ENCODE measurements at regions not wholly inside any gene's neighbourhood (a gene's known extent, or its start where the extent isn't known, plus 50 kb on each side); places are given as distances from the start of the nearest gene placed in this dataset.

GRCh38 chr3:74766405-74766804 lies 151.9 kb upstream of the CNTN3 start:
- Histone ChIP-seq H3F3A (ENCODE audit: insufficient read depth, low read length) (no peaks in the 10 kb centered on the region), H3K9me2 (ENCODE audit: low read depth, low read length) (no peaks in the 10 kb centered on the region), H3K9me3 (ENCODE audit: low read length) (no peaks in the 10 kb centered on the region), H3K27me3 (ENCODE audit: insufficient read depth, low read length) (no peaks in the 10 kb centered on the region), H3K4me1 (ENCODE audit: insufficient read depth, low read length, severe bottlenecking) (no peaks in the 10 kb centered on the region), H3K79me2 (ENCODE audit: insufficient read depth, low read length) (no peaks in the 10 kb centered on the region), H3K36me3 (ENCODE audit: insufficient read depth, low read length) (no peaks in the 10 kb centered on the region), H3K27ac (ENCODE audit: low read depth, low read length, poor library complexity, severe bottlenecking) (no peak overlapping the region), H3K9ac (ENCODE audit: low read length) (no peak overlapping the region), H2AFZ (ENCODE audit: low read length) (no peak overlapping the region), H4K20me1 (ENCODE audit: insufficient read depth, low read length) (no peaks in the 10 kb centered on the region), H3K4me2 (ENCODE audit: low read length) (no peak overlapping the region), H3K4me3 (ENCODE audit: low read depth, low read length, poor library complexity, severe bottlenecking) (no peak overlapping the region)
- TF ChIP-seq EZH2 (IDR thresholded peaks at IDR 0.05; ENCODE audit: borderline replicate concordance, low read length): no peak
- TF ChIP-seq CTCF (IDR thresholded peaks at IDR 0.05; ENCODE audit: low read length): no peak

- no peak overlapping the region for H2AFZ ChIP-seq (ENCODE audit: low read length)
- H3K27ac ChIP-seq (ENCODE audit: low read depth, low read length, poor library complexity, severe bottlenecking): no peak overlapping the region
- TF ChIP-seq CTCF (IDR thresholded peaks at IDR 0.05; ENCODE audit: low read length) (no peak), EZH2 (IDR thresholded peaks at IDR 0.05; ENCODE audit: borderline replicate concordance, low read length) (no peak)
- no peaks in the 10 kb centered on the region for H4K20me1 ChIP-seq (ENCODE audit: insufficient read depth, low read length)
- no peaks in the 10 kb centered on the region for H3K9me2 ChIP-seq (ENCODE audit: low read depth, low read length)
- H3K4me3 ChIP-seq (ENCODE audit: low read depth, low read length, poor library complexity, severe bottlenecking): no peak overlapping the region
- no peaks in the 10 kb centered on the region for H3K4me1 ChIP-seq (ENCODE audit: insufficient read depth, low read length, severe bottlenecking)
- no peaks in the 10 kb centered on the region for H3K9me3 ChIP-seq (ENCODE audit: low read length)
- H3K36me3 ChIP-seq (ENCODE audit: insufficient read depth, low read length): no peaks in the 10 kb centered on the region
- H3K27me3 ChIP-seq (ENCODE audit: insufficient read depth, low read length): no peaks in the 10 kb centered on the region
- H3K9ac ChIP-seq (ENCODE audit: low read length): no peak overlapping the region
- H3F3A ChIP-seq (ENCODE audit: insufficient read depth, low read length): no peaks in the 10 kb centered on the region
- no peak overlapping the region for H3K4me2 ChIP-seq (ENCODE audit: low read length)
- no peaks in the 10 kb centered on the region for H3K79me2 ChIP-seq (ENCODE audit: insufficient read depth, low read length)
Observed at GRCh38 chr3:74763830-74764229, 149.4 kb upstream of the CNTN3 start.

GRCh38 chr3:74756674-74757073 lies 142.2 kb upstream of the CNTN3 start:
- H3K4me1 ChIP-seq (ENCODE audit: insufficient read depth, low read length, severe bottlenecking): no peaks in the 10 kb centered on the region
- H3K9me3 ChIP-seq (ENCODE audit: low read length): no peaks in the 10 kb centered on the region
- H3K4me3 ChIP-seq (ENCODE audit: low read depth, low read length, poor library complexity, severe bottlenecking): no peak overlapping the region
- H4K20me1 ChIP-seq (ENCODE audit: insufficient read depth, low read length): no peaks in the 10 kb centered on the region
- H3K27ac ChIP-seq (ENCODE audit: low read depth, low read length, poor library complexity, severe bottlenecking): no peak overlapping the region
- TF ChIP-seq CTCF (IDR thresholded peaks at IDR 0.05; ENCODE audit: low read length) (no peak), EZH2 (IDR thresholded peaks at IDR 0.05; ENCODE audit: borderline replicate concordance, low read length) (no peak)
- H3K9me2 ChIP-seq (ENCODE audit: low read depth, low read length): no peaks in the 10 kb centered on the region
- no peak overlapping the region for H2AFZ ChIP-seq (ENCODE audit: low read length)
- H3K36me3 ChIP-seq (ENCODE audit: insufficient read depth, low read length): no peaks in the 10 kb centered on the region
- no peaks in the 10 kb centered on the region for H3K79me2 ChIP-seq (ENCODE audit: insufficient read depth, low read length)
- H3K9ac ChIP-seq (ENCODE audit: low read length): no peak overlapping the region
- no peaks in the 10 kb centered on the region for H3F3A ChIP-seq (ENCODE audit: insufficient read depth, low read length)
- no peak overlapping the region for H3K4me2 ChIP-seq (ENCODE audit: low read length)
- H3K27me3 ChIP-seq (ENCODE audit: insufficient read depth, low read length): no peaks in the 10 kb centered on the region

Measured in OCI-LY1 (cell line).